ENCODE measurements at regions not wholly inside any gene's neighbourhood (a gene's known extent, or its start where the extent isn't known, plus 50 kb on each side); places are given as distances from the start of the nearest gene placed in this dataset.

GRCh38 chr3:177883957-177884356 lies 652.3 kb upstream of the KCNMB2 start:
- H3K27me3 ChIP-seq (ENCODE audit: insufficient read depth, low read length, poor library complexity), result no peaks in the 10 kb centered on the region
- H4K5ac ChIP-seq (ENCODE audit: low read length), result no peak overlapping the region
- H3K23ac ChIP-seq (ENCODE audit: low read length), result no peak overlapping the region
- no peak overlapping the region for H3K4me3 ChIP-seq (ENCODE audit: low read length)
- DNase-seq, result no peak
- no peak overlapping the region for H3K56ac ChIP-seq (ENCODE audit: low read length)
- H2AK5ac ChIP-seq (ENCODE audit: low read length), result no peak overlapping the region
- H3K79me2 ChIP-seq (ENCODE audit: control insufficient read depth, insufficient read depth, low read length), result no peaks in the 10 kb centered on the region
- no peak overlapping the region for H3K4ac ChIP-seq (ENCODE audit: low read depth, low read length)
- H4K8ac ChIP-seq (ENCODE audit: low read depth, low read length), result no peak overlapping the region
- H3K36me3 ChIP-seq (ENCODE audit: control insufficient read depth, insufficient read depth, low read length), result no peaks in the 10 kb centered on the region
- H3K9ac ChIP-seq (ENCODE audit: low read length), result no peak overlapping the region
- no peak overlapping the region for H3K18ac ChIP-seq (ENCODE audit: low read length)
- no peak overlapping the region for H3K4me2 ChIP-seq (ENCODE audit: low read length)
- H3K79me1 ChIP-seq (ENCODE audit: low read length), result no peaks in the 10 kb centered on the region
- WGBS (ENCODE audit: extremely low coverage, insufficient coverage, low lambda C conversion rate), result no CpG with 5 or more reads among the region's 1 CpG
- H3K27ac ChIP-seq (ENCODE audit: low read depth, low read length), result no peak overlapping the region
- H2BK15ac ChIP-seq (replicated peaks; ENCODE audit: low read depth), result no peak overlapping the region
- no peak overlapping the region for H2BK120ac ChIP-seq (ENCODE audit: low read depth, low read length)
- no peak overlapping the region for H2BK5ac ChIP-seq (ENCODE audit: low read length)
- H3K4me1 ChIP-seq (ENCODE audit: control insufficient read depth, low read depth, low read length), result no peaks in the 10 kb centered on the region

GRCh38 chr3:177885063-177885462 lies 651.2 kb upstream of the KCNMB2 start:
- no peak for DNase-seq
- Histone ChIP-seq H3K4ac (ENCODE audit: low read depth, low read length) (no peak overlapping the region), H2AK5ac (ENCODE audit: low read length) (no peak overlapping the region), H3K27ac (ENCODE audit: low read depth, low read length) (no peak overlapping the region), H3K4me1 (ENCODE audit: control insufficient read depth, low read depth, low read length) (no peaks in the 10 kb centered on the region), H3K27me3 (ENCODE audit: insufficient read depth, low read length, poor library complexity) (no peaks in the 10 kb centered on the region), H3K18ac (ENCODE audit: low read length) (no peak overlapping the region), H2BK15ac (replicated peaks; ENCODE audit: low read depth) (no peak overlapping the region), H4K5ac (ENCODE audit: low read length) (no peak overlapping the region), H3K9ac (ENCODE audit: low read length) (no peak overlapping the region), H3K56ac (ENCODE audit: low read length) (no peak overlapping the region), H4K8ac (ENCODE audit: low read depth, low read length) (no peak overlapping the region), H3K4me2 (ENCODE audit: low read length) (no peak overlapping the region), H3K79me2 (ENCODE audit: control insufficient read depth, insufficient read depth, low read length) (no peaks in the 10 kb centered on the region), H2BK5ac (ENCODE audit: low read length) (no peak overlapping the region), H3K4me3 (ENCODE audit: low read length) (no peak overlapping the region), H3K79me1 (ENCODE audit: low read length) (no peaks in the 10 kb centered on the region), H2BK120ac (ENCODE audit: low read depth, low read length) (no peak overlapping the region), H3K36me3 (ENCODE audit: control insufficient read depth, insufficient read depth, low read length) (no peaks in the 10 kb centered on the region), H3K23ac (ENCODE audit: low read length) (no peak overlapping the region)
- no CpG with 5 or more reads among the region's 5 CpGs for WGBS (ENCODE audit: extremely low coverage, insufficient coverage, low lambda C conversion rate)

GRCh38 chr3:177886501-177886900 lies 649.7 kb upstream of the KCNMB2 start:
- no peak overlapping the region for H3K4me2 ChIP-seq (ENCODE audit: low read length)
- H3K79me2 ChIP-seq (ENCODE audit: control insufficient read depth, insufficient read depth, low read length), result no peaks in the 10 kb centered on the region
- H2BK120ac ChIP-seq (ENCODE audit: low read depth, low read length), result no peak overlapping the region
- H3K27me3 ChIP-seq (ENCODE audit: insufficient read depth, low read length, poor library complexity), result no peaks in the 10 kb centered on the region
- H3K27ac ChIP-seq (ENCODE audit: low read depth, low read length), result no peak overlapping the region
- H3K4ac ChIP-seq (ENCODE audit: low read depth, low read length), result no peak overlapping the region
- no peak overlapping the region for H2BK5ac ChIP-seq (ENCODE audit: low read length)
- H3K4me1 ChIP-seq (ENCODE audit: control insufficient read depth, low read depth, low read length), result no peaks in the 10 kb centered on the region
- no peaks in the 10 kb centered on the region for H3K79me1 ChIP-seq (ENCODE audit: low read length)
- H3K4me3 ChIP-seq (ENCODE audit: low read length), result no peak overlapping the region
- H4K8ac ChIP-seq (ENCODE audit: low read depth, low read length), result no peak overlapping the region
- H2BK15ac ChIP-seq (replicated peaks; ENCODE audit: low read depth), result no peak overlapping the region
- no CpG with 5 or more reads among the region's 3 CpGs for WGBS (ENCODE audit: extremely low coverage, insufficient coverage, low lambda C conversion rate)
- H3K23ac ChIP-seq (ENCODE audit: low read length), result no peak overlapping the region
- H2AK5ac ChIP-seq (ENCODE audit: low read length), result no peak overlapping the region
- no peak overlapping the region for H3K56ac ChIP-seq (ENCODE audit: low read length)
- H3K9ac ChIP-seq (ENCODE audit: low read length), result no peak overlapping the region
- H4K5ac ChIP-seq (ENCODE audit: low read length), result no peak overlapping the region
- DNase-seq, result no peak
- no peak overlapping the region for H3K18ac ChIP-seq (ENCODE audit: low read length)
- no peaks in the 10 kb centered on the region for H3K36me3 ChIP-seq (ENCODE audit: control insufficient read depth, insufficient read depth, low read length)

GRCh38 chr3:177887475-177887874 lies 648.8 kb upstream of the KCNMB2 start:
- Histone ChIP-seq H3K27ac (ENCODE audit: low read depth, low read length) (no peak overlapping the region), H3K36me3 (ENCODE audit: control insufficient read depth, insufficient read depth, low read length) (no peaks in the 10 kb centered on the region), H2BK5ac (ENCODE audit: low read length) (no peak overlapping the region), H2BK120ac (ENCODE audit: low read depth, low read length) (no peak overlapping the region), H2BK15ac (replicated peaks; ENCODE audit: low read depth) (no peak overlapping the region), H3K4me2 (ENCODE audit: low read length) (no peak overlapping the region), H3K9ac (ENCODE audit: low read length) (no peak overlapping the region), H4K5ac (ENCODE audit: low read length) (no peak overlapping the region), H3K27me3 (ENCODE audit: insufficient read depth, low read length, poor library complexity) (no peaks in the 10 kb centered on the region), H3K23ac (ENCODE audit: low read length) (no peak overlapping the region), H3K56ac (ENCODE audit: low read length) (no peak overlapping the region), H4K8ac (ENCODE audit: low read depth, low read length) (no peak overlapping the region), H3K79me1 (ENCODE audit: low read length) (no peaks in the 10 kb centered on the region), H2AK5ac (ENCODE audit: low read length) (no peak overlapping the region), H3K4ac (ENCODE audit: low read depth, low read length) (no peak overlapping the region), H3K4me3 (ENCODE audit: low read length) (no peak overlapping the region), H3K4me1 (ENCODE audit: control insufficient read depth, low read depth, low read length) (no peaks in the 10 kb centered on the region), H3K18ac (ENCODE audit: low read length) (no peak overlapping the region), H3K79me2 (ENCODE audit: control insufficient read depth, insufficient read depth, low read length) (no peaks in the 10 kb centered on the region)
- no peak for DNase-seq
- no CpG with 5 or more reads among the region's 2 CpGs for WGBS (ENCODE audit: extremely low coverage, insufficient coverage, low lambda C conversion rate)

- H3K36me3 ChIP-seq (ENCODE audit: control insufficient read depth, insufficient read depth, low read length), result no peaks in the 10 kb centered on the region
- no peak overlapping the region for H2BK15ac ChIP-seq (replicated peaks; ENCODE audit: low read depth)
- H3K27ac ChIP-seq (ENCODE audit: low read depth, low read length), result no peak overlapping the region
- no peak overlapping the region for H4K5ac ChIP-seq (ENCODE audit: low read length)
- no peak overlapping the region for H2AK5ac ChIP-seq (ENCODE audit: low read length)
- H3K4me2 ChIP-seq (ENCODE audit: low read length), result no peak overlapping the region
- H3K18ac ChIP-seq (ENCODE audit: low read length), result no peak overlapping the region
- no peaks in the 10 kb centered on the region for H3K27me3 ChIP-seq (ENCODE audit: insufficient read depth, low read length, poor library complexity)
- H3K23ac ChIP-seq (ENCODE audit: low read length), result no peak overlapping the region
- H3K79me2 ChIP-seq (ENCODE audit: control insufficient read depth, insufficient read depth, low read length), result no peaks in the 10 kb centered on the region
- no peak overlapping the region for H3K9ac ChIP-seq (ENCODE audit: low read length)
- H2BK120ac ChIP-seq (ENCODE audit: low read depth, low read length), result no peak overlapping the region
- DNase-seq, result no peak
- H3K4me1 ChIP-seq (ENCODE audit: control insufficient read depth, low read depth, low read length), result no peaks in the 10 kb centered on the region
- no peak overlapping the region for H3K4ac ChIP-seq (ENCODE audit: low read depth, low read length)
- H3K56ac ChIP-seq (ENCODE audit: low read length), result no peak overlapping the region
- no peaks in the 10 kb centered on the region for H3K79me1 ChIP-seq (ENCODE audit: low read length)
- H2BK5ac ChIP-seq (ENCODE audit: low read length), result no peak overlapping the region
- no CpG with 5 or more reads among the region's 3 CpGs for WGBS (ENCODE audit: extremely low coverage, insufficient coverage, low lambda C conversion rate)
- H4K8ac ChIP-seq (ENCODE audit: low read depth, low read length), result no peak overlapping the region
- H3K4me3 ChIP-seq (ENCODE audit: low read length), result no peak overlapping the region
Observed at GRCh38 chr3:177889161-177889560, 647.1 kb upstream of the KCNMB2 start.

GRCh38 chr3:177889652-177890358 lies 646.4 kb upstream of the KCNMB2 start:
- Histone ChIP-seq H2BK120ac (ENCODE audit: low read depth, low read length) (no peak overlapping the region), H3K4me2 (ENCODE audit: low read length) (no peak overlapping the region), H3K27ac (ENCODE audit: low read depth, low read length) (no peak overlapping the region), H3K18ac (ENCODE audit: low read length) (no peak overlapping the region), H3K4me1 (ENCODE audit: control insufficient read depth, low read depth, low read length) (no peaks in the 10 kb centered on the region), H3K9ac (ENCODE audit: low read length) (no peak overlapping the region), H4K5ac (ENCODE audit: low read length) (no peak overlapping the region), H3K36me3 (ENCODE audit: control insufficient read depth, insufficient read depth, low read length) (no peaks in the 10 kb centered on the region), H4K8ac (ENCODE audit: low read depth, low read length) (no peak overlapping the region), H3K27me3 (ENCODE audit: insufficient read depth, low read length, poor library complexity) (no peaks in the 10 kb centered on the region), H3K23ac (ENCODE audit: low read length) (no peak overlapping the region), H3K79me1 (ENCODE audit: low read length) (no peaks in the 10 kb centered on the region), H2AK5ac (ENCODE audit: low read length) (no peak overlapping the region), H2BK5ac (ENCODE audit: low read length) (no peak overlapping the region), H2BK15ac (replicated peaks; ENCODE audit: low read depth) (no peak overlapping the region), H3K4me3 (ENCODE audit: low read length) (no peak overlapping the region), H3K79me2 (ENCODE audit: control insufficient read depth, insufficient read depth, low read length) (no peaks in the 10 kb centered on the region), H3K4ac (ENCODE audit: low read depth, low read length) (no peak overlapping the region), H3K56ac (ENCODE audit: low read length) (no peak overlapping the region)
- WGBS (ENCODE audit: extremely low coverage, insufficient coverage, low lambda C conversion rate), result no CpG with 5 or more reads among the region's 4 CpGs
- no peak for DNase-seq

All from mesendoderm (in vitro differentiated cells).